KMS-11 (cell line): ENCODE measurements at regions not wholly inside any gene's neighbourhood (a gene's known extent, or its start where the extent isn't known, plus 50 kb on each side); places are given as distances from the start of the nearest gene placed in this dataset.

Source experiments
- H2AFZ ChIP-seq: fragments of 200-600 bp; sonication (generic); 2 replicates; pipeline ENCODE4 v1.6.1; 2016; ENCODE audit warnings: antibody characterized with exemption, mixed run types, low read depth
- H3K27ac ChIP-seq: fragments of 200-600 bp; sonication (generic); 2 replicates; pipeline ENCODE4 v1.6.1; 2016; ENCODE audit warnings: mild to moderate bottlenecking, mixed run types
- H3K27me3 ChIP-seq: fragments of 200-600 bp; sonication (generic); 2 replicates; pipeline ENCODE4 v1.6.1; 2017; ENCODE audit warnings: mild to moderate bottlenecking, low read depth, mixed run types, moderate library complexity; ENCODE audit not compliant: insufficient read depth
- H3K36me3 ChIP-seq: fragments of 200-600 bp; sonication (generic); 2 replicates; pipeline ENCODE4 v1.6.1; 2017; ENCODE audit warnings: mild to moderate bottlenecking, mixed run types; ENCODE audit not compliant: insufficient read depth
- H3K4me1 ChIP-seq: fragments of 200-600 bp; sonication (generic); 2 replicates; pipeline ENCODE4 v1.6.1; 2016; ENCODE audit warnings: mild to moderate bottlenecking, low read depth, mixed run types; ENCODE audit not compliant: poor library complexity, severe bottlenecking
- H3K4me2 ChIP-seq: fragments of 200-600 bp; sonication (generic); 2 replicates; pipeline ENCODE4 v1.7.0; 2016; ENCODE audit warnings: mild to moderate bottlenecking, mixed run types
- H3K4me3 ChIP-seq: fragments of 200-600 bp; sonication (generic); IDR thresholded peaks from 2 replicates; pipeline ENCODE4 v1.6.1; 2017; ENCODE audit warnings: low read depth, low read length, mixed read lengths; ENCODE audit not compliant: insufficient read depth
- H3K79me2 ChIP-seq: fragments of 200-600 bp; sonication (generic); 2 replicates; pipeline ENCODE4 v1.6.1; 2016; ENCODE audit warnings: low read depth, mixed run types; ENCODE audit not compliant: insufficient read depth
- H3K9ac ChIP-seq: fragments of 200-600 bp; sonication (generic); 2 replicates; pipeline ENCODE4 v1.6.1; 2016; ENCODE audit warnings: mild to moderate bottlenecking, mixed run types
- H4K20me1 ChIP-seq: fragments of 200-600 bp; sonication (generic); 2 replicates; pipeline ENCODE4 v1.6.1; 2016; ENCODE audit warnings: mild to moderate bottlenecking, mixed run types; ENCODE audit not compliant: insufficient read depth
- TF ChIP-seq, protein P1 (sequence below): fragments of 200-600 bp; sonication (generic); conservative IDR thresholded peaks from 2 replicates; pipeline ENCODE4 v1.6.1; 2017; ENCODE audit warnings: low read depth, mild to moderate bottlenecking, antibody characterized with exemption, low read length, moderate library complexity, mixed read lengths

DNA sequence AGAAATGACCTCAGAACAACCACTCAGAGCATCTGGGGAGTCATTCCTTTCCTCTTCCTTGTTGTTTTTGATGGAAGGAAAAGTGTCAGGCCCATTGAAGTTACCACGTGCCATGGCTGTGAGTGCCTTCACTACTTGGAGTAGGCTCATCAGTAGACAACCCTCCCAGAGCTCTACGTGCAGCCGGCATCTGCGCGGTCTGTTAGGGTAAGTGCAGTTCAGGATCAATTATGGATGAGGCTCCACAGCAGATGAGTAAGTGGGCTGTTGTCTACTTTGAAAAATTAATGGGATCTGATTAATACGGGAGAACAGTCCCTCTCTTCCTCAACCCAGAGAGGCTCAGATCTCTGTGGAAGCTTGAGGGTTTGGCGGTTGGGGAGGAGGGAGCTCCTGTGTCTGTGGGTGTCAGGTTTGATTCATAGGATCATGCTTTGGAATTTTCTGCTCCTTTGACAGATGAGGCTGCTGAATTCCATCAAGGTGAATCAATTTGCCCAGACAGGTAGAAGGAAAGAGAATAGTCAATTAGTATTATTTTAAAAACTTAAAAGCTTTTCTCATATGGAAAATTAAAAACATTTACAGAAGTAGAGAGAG, 93.8 kb upstream of the TOX2 start:
- TF ChIP-seq, protein P1, sequence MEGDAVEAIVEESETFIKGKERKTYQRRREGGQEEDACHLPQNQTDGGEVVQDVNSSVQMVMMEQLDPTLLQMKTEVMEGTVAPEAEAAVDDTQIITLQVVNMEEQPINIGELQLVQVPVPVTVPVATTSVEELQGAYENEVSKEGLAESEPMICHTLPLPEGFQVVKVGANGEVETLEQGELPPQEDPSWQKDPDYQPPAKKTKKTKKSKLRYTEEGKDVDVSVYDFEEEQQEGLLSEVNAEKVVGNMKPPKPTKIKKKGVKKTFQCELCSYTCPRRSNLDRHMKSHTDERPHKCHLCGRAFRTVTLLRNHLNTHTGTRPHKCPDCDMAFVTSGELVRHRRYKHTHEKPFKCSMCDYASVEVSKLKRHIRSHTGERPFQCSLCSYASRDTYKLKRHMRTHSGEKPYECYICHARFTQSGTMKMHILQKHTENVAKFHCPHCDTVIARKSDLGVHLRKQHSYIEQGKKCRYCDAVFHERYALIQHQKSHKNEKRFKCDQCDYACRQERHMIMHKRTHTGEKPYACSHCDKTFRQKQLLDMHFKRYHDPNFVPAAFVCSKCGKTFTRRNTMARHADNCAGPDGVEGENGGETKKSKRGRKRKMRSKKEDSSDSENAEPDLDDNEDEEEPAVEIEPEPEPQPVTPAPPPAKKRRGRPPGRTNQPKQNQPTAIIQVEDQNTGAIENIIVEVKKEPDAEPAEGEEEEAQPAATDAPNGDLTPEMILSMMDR: no peak
- H3K4me3 ChIP-seq: no peak overlapping the region
- no peaks in the 10 kb centered on the region for H3K27me3 ChIP-seq
- H3K27ac ChIP-seq: no peak overlapping the region
- no peaks in the 10 kb centered on the region for H3K36me3 ChIP-seq
- no peak overlapping the region for H3K9ac ChIP-seq
- no peak overlapping the region for H2AFZ ChIP-seq
- no peaks in the 10 kb centered on the region for H3K79me2 ChIP-seq
- no peak overlapping the region for H3K4me2 ChIP-seq
- H4K20me1 ChIP-seq: no peaks in the 10 kb centered on the region
- H3K4me1 ChIP-seq: peaks cover 22% of the 10 kb centered on the region

DNA sequence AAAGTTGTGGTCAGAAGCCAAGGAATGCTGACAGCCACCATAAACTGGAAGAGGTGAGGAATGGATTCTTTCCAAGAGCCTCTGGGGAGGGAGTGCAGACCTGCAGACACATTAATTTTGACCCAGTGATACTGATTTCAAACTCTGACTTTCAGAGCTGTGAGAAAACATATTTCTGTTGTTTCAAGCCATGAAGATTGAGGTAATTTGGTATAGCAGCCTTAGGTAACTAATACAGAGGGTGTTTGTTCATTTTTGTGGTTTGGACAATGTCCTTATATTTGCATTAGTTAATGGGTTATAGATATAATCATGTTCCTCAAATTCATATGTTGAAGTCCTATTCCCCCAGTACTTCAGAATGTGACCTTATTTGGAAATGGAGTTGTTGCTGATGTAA, 85.4 kb upstream of the GTSF1L start:
- H3K36me3 ChIP-seq: no peaks in the 10 kb centered on the region
- H3K4me1 ChIP-seq: no peaks in the 10 kb centered on the region
- TF ChIP-seq, protein P1: no peak
- H3K9ac ChIP-seq: no peak overlapping the region
- no peak overlapping the region for H3K4me2 ChIP-seq
- H4K20me1 ChIP-seq: no peaks in the 10 kb centered on the region
- H3K79me2 ChIP-seq: no peaks in the 10 kb centered on the region
- H2AFZ ChIP-seq: no peak overlapping the region
- no peak overlapping the region for H3K4me3 ChIP-seq
- no peaks in the 10 kb centered on the region for H3K27me3 ChIP-seq
- no peak overlapping the region for H3K27ac ChIP-seq

DNA sequence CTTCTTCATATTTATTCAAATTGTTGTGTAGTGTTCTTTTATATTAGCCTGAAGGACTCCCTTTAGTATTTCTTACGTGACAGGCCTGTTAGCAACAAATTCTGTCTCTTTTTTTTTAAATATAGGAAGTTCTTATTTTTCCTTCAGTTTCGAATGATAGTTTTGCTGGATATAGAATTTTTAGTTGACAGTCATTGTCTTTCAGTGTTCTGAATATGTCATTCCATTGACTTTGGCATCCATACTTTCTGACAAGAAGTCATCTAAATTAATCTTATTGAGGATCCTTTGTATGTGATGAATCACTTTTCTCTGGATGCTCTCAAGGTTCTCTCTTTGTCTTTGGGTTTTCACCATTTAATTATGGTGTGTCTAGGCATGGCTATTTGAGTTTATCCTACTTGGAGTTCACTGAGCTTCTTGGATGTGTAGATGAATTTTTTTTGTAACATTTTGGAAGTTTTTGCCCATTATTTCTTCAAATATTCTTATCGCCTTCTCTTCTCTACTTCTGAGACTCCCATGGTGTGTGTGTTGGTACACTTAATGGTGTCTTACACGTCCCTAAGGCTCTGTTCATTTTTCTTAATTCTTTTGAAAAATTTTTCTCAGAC, 82.5 kb upstream of the GTSF1L start:
- Histone ChIP-seq H2AFZ (no peak overlapping the region), H3K4me2 (no peak overlapping the region), H3K27ac (no peak overlapping the region), H3K9ac (no peak overlapping the region), H3K4me3 (no peak overlapping the region), H3K4me1 (no peaks in the 10 kb centered on the region), H3K27me3 (no peaks in the 10 kb centered on the region), H3K36me3 (no peaks in the 10 kb centered on the region), H3K79me2 (no peaks in the 10 kb centered on the region), H4K20me1 (no peaks in the 10 kb centered on the region)
- TF ChIP-seq, protein P1: no peak

DNA sequence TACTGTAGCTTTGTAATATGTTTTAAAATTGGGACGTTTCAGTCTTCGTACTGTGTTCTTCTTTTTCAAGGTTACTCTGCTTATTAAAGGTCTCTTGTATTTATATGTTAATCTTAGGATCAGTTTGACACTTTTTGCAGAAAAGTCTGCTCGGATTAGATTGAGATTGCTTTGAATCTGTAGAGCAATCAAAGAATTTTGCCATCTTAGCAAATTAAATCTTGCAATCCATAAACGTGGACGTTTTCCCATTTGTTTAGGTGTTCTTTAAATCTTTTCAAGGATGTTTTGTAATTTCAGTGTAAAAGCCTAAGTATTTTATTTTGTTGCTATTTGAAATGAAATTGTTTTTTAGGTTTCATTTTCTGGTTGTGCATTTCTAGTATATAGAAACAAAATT, 78.0 kb upstream of the GTSF1L start:
- no peak overlapping the region for H3K9ac ChIP-seq

More for the DNA sequence above, 78.0 kb upstream of the GTSF1L start:
- H3K27me3 ChIP-seq: no peaks in the 10 kb centered on the region
- TF ChIP-seq, protein P1: no peak
- H3K36me3 ChIP-seq: no peaks in the 10 kb centered on the region
- no peak overlapping the region for H3K4me3 ChIP-seq
- H4K20me1 ChIP-seq: no peaks in the 10 kb centered on the region
- H3K27ac ChIP-seq: no peak overlapping the region
- H3K4me1 ChIP-seq: peaks cover 11% of the 10 kb centered on the region
- no peak overlapping the region for H3K4me2 ChIP-seq
- no peak overlapping the region for H2AFZ ChIP-seq
- no peaks in the 10 kb centered on the region for H3K79me2 ChIP-seq
